ENCODE measurements at regions not wholly inside any gene's neighbourhood (a gene's known extent, or its start where the extent isn't known, plus 50 kb on each side); places are given as distances from the start of the nearest gene placed in this dataset.

GRCh38 chr9:2987679-2988078 is 143.8 kb upstream of the PUM3 start:
- TF ChIP-seq POLR2AphosphoS5 (IDR thresholded peaks at IDR 0.05; ENCODE audit: insufficient read depth in 1 of 2, low read depth in 1 of 2) (no peak), POLR2A (IDR thresholded peaks at IDR 0.05) (no peak)
- TF ChIP-seq, protein P1, sequence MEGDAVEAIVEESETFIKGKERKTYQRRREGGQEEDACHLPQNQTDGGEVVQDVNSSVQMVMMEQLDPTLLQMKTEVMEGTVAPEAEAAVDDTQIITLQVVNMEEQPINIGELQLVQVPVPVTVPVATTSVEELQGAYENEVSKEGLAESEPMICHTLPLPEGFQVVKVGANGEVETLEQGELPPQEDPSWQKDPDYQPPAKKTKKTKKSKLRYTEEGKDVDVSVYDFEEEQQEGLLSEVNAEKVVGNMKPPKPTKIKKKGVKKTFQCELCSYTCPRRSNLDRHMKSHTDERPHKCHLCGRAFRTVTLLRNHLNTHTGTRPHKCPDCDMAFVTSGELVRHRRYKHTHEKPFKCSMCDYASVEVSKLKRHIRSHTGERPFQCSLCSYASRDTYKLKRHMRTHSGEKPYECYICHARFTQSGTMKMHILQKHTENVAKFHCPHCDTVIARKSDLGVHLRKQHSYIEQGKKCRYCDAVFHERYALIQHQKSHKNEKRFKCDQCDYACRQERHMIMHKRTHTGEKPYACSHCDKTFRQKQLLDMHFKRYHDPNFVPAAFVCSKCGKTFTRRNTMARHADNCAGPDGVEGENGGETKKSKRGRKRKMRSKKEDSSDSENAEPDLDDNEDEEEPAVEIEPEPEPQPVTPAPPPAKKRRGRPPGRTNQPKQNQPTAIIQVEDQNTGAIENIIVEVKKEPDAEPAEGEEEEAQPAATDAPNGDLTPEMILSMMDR (IDR thresholded peaks at IDR 0.05) = no peak
- no peak for DNase-seq (ENCODE audit: extremely low spot score in 2 of 2)
- Histone ChIP-seq H3K36me3 (no peaks in the 10 kb centered on the region), H3K4me3 (no peak overlapping the region), H3K27ac (no peak overlapping the region), H3K9me3 (no peaks in the 10 kb centered on the region), H3K27me3 (no peaks in the 10 kb centered on the region), H3K4me1 (no peaks in the 10 kb centered on the region)
- intact Hi-C loops (cut with DNase I) = no loop called here

DNA sequence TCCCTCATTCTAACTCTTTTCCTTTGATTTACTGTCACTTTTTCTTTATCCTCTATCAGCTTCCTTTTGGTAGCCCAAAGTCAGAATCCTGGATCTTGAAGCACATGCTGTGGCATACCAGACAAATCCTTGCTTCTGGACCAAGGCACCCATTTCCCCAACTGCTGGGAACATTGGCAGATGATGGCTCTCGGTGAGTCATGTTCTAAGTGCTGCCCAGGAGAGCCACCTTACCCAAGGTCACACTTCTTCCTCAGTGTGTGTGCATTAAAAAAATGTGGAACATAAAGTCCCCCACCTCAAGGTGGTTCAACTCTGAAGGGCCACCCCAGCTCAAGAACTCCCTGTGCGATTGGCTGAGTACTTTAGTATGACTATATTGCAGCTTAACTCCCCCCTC is 141.4 kb upstream of the PUM3 start:
- H3K27ac ChIP-seq = no peak overlapping the region
- no peaks in the 10 kb centered on the region for H3K4me1 ChIP-seq
- no peak overlapping the region for H3K4me3 ChIP-seq
- no peaks in the 10 kb centered on the region for H3K27me3 ChIP-seq
- no peak for DNase-seq (ENCODE audit: extremely low spot score in 2 of 2)
- H3K9me3 ChIP-seq = no peaks in the 10 kb centered on the region
- no peaks in the 10 kb centered on the region for H3K36me3 ChIP-seq
- TF ChIP-seq POLR2A (IDR thresholded peaks at IDR 0.05) = no peak
- TF ChIP-seq, protein P1 (IDR thresholded peaks at IDR 0.05) = no peak
- no peak for TF ChIP-seq POLR2AphosphoS5 (IDR thresholded peaks at IDR 0.05; ENCODE audit: insufficient read depth in 1 of 2, low read depth in 1 of 2)
- intact Hi-C loops (cut with DNase I) = no loop called here

- no peaks in the 10 kb centered on the region for H3K4me1 ChIP-seq
- TF ChIP-seq, protein P1 (IDR thresholded peaks at IDR 0.05) = no peak
- TF ChIP-seq POLR2A (IDR thresholded peaks at IDR 0.05) (no peak), POLR2AphosphoS5 (IDR thresholded peaks at IDR 0.05; ENCODE audit: insufficient read depth in 1 of 2, low read depth in 1 of 2) (no peak)
- no peak overlapping the region for H3K27ac ChIP-seq
- no peaks in the 10 kb centered on the region for H3K9me3 ChIP-seq
- DNase-seq (ENCODE audit: extremely low spot score in 2 of 2) = no peak
- intact Hi-C loops (cut with DNase I) = no loop called here
- H3K4me3 ChIP-seq = no peak overlapping the region
- no peaks in the 10 kb centered on the region for H3K36me3 ChIP-seq
- H3K27me3 ChIP-seq = no peaks in the 10 kb centered on the region
These were observed 140.6 kb upstream of the PUM3 start for GRCh38 chr9:2984491-2984890.

DNA sequence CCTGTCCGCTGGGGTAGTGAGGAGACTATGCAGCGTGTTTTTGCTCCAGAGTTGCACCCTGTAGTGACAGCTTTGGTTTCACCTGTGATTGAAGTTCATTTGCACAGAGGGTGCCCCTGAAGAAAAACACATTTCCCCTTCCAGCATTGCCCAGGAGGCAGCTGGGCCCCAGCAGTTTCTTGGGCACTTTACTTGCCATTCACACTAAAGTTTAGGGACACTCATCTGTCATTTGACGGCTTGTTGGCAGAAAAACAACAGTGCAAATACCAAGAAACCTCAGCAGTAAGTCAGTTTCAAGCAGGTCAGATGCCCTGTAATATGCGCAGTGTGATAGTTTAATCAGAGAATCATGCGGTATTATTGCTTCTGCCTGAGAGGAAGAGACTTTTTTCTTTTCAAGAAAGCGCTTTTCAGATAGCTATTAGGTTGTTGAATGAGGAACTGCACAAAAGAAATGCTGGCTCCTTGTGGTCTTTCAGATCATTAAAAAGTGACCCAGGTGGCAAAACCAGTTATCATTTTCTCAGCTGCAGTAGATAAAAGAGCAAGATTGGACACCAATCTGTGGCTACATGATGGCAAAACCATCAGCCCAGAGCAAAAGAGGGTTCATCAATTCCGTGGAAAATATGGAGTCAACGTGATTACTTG is 136.2 kb upstream of the PUM3 start:
- no peaks in the 10 kb centered on the region for H3K9me3 ChIP-seq
- intact Hi-C loops (cut with DNase I) = no loop called here
- H3K4me3 ChIP-seq = no peak overlapping the region
- DNase-seq (ENCODE audit: extremely low spot score in 2 of 2) = no peak
- no peak overlapping the region for H3K27ac ChIP-seq
- H3K36me3 ChIP-seq = no peaks in the 10 kb centered on the region
- TF ChIP-seq POLR2AphosphoS5 (IDR thresholded peaks at IDR 0.05; ENCODE audit: insufficient read depth in 1 of 2, low read depth in 1 of 2) = no peak
- TF ChIP-seq, protein P1 (IDR thresholded peaks at IDR 0.05) = no peak
- TF ChIP-seq POLR2A (IDR thresholded peaks at IDR 0.05) = no peak
- no peaks in the 10 kb centered on the region for H3K4me1 ChIP-seq
- H3K27me3 ChIP-seq = no peaks in the 10 kb centered on the region

DNA sequence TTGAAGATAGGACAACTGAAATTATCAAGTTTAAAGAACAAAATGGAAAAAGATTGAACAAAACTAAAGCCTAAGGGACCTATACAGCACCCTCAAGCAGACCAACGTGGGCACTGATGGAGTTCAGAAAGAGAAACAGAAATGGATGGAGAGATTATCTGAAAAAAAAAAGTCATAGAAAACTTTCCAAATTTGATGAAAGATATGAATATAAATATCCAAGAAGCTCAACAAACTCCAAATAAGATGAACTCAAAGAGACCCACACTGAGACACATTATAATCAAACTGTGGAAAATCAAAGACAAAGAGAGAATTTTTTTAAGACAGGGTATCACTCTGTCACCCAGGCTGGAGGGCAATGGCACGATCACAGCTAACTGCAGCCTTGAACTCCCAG is 128.6 kb upstream of the PUM3 start:
- intact Hi-C loops (cut with DNase I) = no loop called here
- Histone ChIP-seq H3K9me3 (no peaks in the 10 kb centered on the region), H3K4me1 (no peaks in the 10 kb centered on the region), H3K4me3 (no peak overlapping the region), H3K36me3 (no peaks in the 10 kb centered on the region), H3K27me3 (no peaks in the 10 kb centered on the region), H3K27ac (no peak overlapping the region)
- DNase-seq (ENCODE audit: extremely low spot score in 2 of 2) = no peak
- TF ChIP-seq, protein P1 (IDR thresholded peaks at IDR 0.05) = no peak
- TF ChIP-seq POLR2A (IDR thresholded peaks at IDR 0.05) (no peak), POLR2AphosphoS5 (IDR thresholded peaks at IDR 0.05; ENCODE audit: insufficient read depth in 1 of 2, low read depth in 1 of 2) (no peak)

Measured in vagina (tissue), 2 donors.